ENCODE measurements at regions not wholly inside any gene's neighbourhood (a gene's known extent, or its start where the extent isn't known, plus 50 kb on each side); places are given as distances from the start of the nearest gene placed in this dataset.

GRCh38 chr11:26048271-26048670 lies 283.7 kb upstream of the ANO3 start:
- no peak overlapping the region for H3K4me3 ChIP-seq (replicated peaks; ENCODE audit: insufficient read depth, low read length)
- DNase-seq (ENCODE audit: low read depth in 1 of 2, low spot score in 1 of 2) = no peak
- no peaks in the 10 kb centered on the region for H3K27me3 ChIP-seq (ENCODE audit: insufficient read depth, poor library complexity, severe bottlenecking)
- no peak overlapping the region for H3K27ac ChIP-seq (replicated peaks)
- TF ChIP-seq CTCF (IDR thresholded peaks at IDR 0.05; ENCODE audit: insufficient read depth, low read length) (no peak), POLR2AphosphoS5 (IDR thresholded peaks at IDR 0.05; ENCODE audit: low read depth) (no peak), REST (IDR thresholded peaks at IDR 0.05; ENCODE audit: insufficient replicate concordance, low read depth) (no peak), SPI1 (IDR thresholded peaks at IDR 0.05; ENCODE audit: borderline replicate concordance, low read depth) (no peak), GABPA (IDR thresholded peaks at IDR 0.05; ENCODE audit: low read depth) (no peak)

GRCh38 chr11:26053966-26054365 lies 278.0 kb upstream of the ANO3 start:
- TF ChIP-seq REST (IDR thresholded peaks at IDR 0.05; ENCODE audit: insufficient replicate concordance, low read depth) (no peak), GABPA (IDR thresholded peaks at IDR 0.05; ENCODE audit: low read depth) (no peak), POLR2AphosphoS5 (IDR thresholded peaks at IDR 0.05; ENCODE audit: low read depth) (no peak), CTCF (IDR thresholded peaks at IDR 0.05; ENCODE audit: insufficient read depth, low read length) (no peak), SPI1 (IDR thresholded peaks at IDR 0.05; ENCODE audit: borderline replicate concordance, low read depth) (no peak)
- no peaks in the 10 kb centered on the region for H3K27me3 ChIP-seq (ENCODE audit: insufficient read depth, poor library complexity, severe bottlenecking)
- DNase-seq (ENCODE audit: low read depth in 1 of 2, low spot score in 1 of 2) = no peak
- H3K27ac ChIP-seq (replicated peaks) = no peak overlapping the region
- H3K4me3 ChIP-seq (replicated peaks; ENCODE audit: insufficient read depth, low read length) = no peak overlapping the region

- Histone ChIP-seq H3K4me3 (replicated peaks; ENCODE audit: insufficient read depth, low read length) (no peak overlapping the region), H3K27me3 (ENCODE audit: insufficient read depth, poor library complexity, severe bottlenecking) (no peaks in the 10 kb centered on the region), H3K27ac (replicated peaks) (no peak overlapping the region)
- no peak for TF ChIP-seq CTCF (IDR thresholded peaks at IDR 0.05; ENCODE audit: insufficient read depth, low read length)
- no peak for TF ChIP-seq REST (IDR thresholded peaks at IDR 0.05; ENCODE audit: insufficient replicate concordance, low read depth)
- no peak for TF ChIP-seq GABPA (IDR thresholded peaks at IDR 0.05; ENCODE audit: low read depth)
- no peak for TF ChIP-seq SPI1 (IDR thresholded peaks at IDR 0.05; ENCODE audit: borderline replicate concordance, low read depth)
- TF ChIP-seq POLR2AphosphoS5 (IDR thresholded peaks at IDR 0.05; ENCODE audit: low read depth) = no peak
- no peak for DNase-seq (ENCODE audit: low read depth in 1 of 2, low spot score in 1 of 2)
These were observed 269.3 kb upstream of the ANO3 start for GRCh38 chr11:26062660-26063059.
